Skin of body (tissue), 1 donor: ENCODE measurements at regions not wholly inside any gene's neighbourhood (a gene's known extent, or its start where the extent isn't known, plus 50 kb on each side); places are given as distances from the start of the nearest gene placed in this dataset.
"Not testable (repeated sequence)": the region's sequence is repeated elsewhere in the genome, so short reads cannot be mapped to it uniquely, and the experiment has no call there.

Source experiments
- DNase-seq: peaks from one replicate; lab custom pipeline; 2025; lab: John Stamatoyannopoulos, UW

- no peak for DNase-seq
Measured at GRCh38 chr5:99068944-99069650, 140.3 kb upstream of the CHD1 start.

- DNase-seq: no peak
Measured at GRCh38 chr5:99063737-99064136, 134.9 kb upstream of the CHD1 start.

DNA sequence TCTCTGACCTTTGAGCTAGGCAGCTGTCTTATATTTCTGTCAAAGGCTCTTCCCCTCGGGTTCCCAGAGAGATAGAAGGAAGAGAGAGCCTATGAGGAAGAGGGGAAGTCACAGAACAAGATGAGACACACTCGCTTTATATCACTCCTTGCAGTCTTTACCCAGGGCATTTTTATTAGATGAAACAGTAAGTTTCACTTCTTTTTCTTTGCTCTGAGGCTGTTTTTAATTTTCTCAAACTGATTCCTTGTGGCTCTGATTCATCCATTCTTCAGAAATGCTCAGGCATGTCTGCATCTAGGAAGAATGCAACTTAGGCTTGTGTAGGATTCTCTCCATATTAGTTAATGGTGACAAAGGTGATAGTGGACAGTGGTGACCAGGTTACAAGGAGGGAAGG lies 132.9 kb upstream of the CHD1 start:
- no peak for DNase-seq

DNA sequence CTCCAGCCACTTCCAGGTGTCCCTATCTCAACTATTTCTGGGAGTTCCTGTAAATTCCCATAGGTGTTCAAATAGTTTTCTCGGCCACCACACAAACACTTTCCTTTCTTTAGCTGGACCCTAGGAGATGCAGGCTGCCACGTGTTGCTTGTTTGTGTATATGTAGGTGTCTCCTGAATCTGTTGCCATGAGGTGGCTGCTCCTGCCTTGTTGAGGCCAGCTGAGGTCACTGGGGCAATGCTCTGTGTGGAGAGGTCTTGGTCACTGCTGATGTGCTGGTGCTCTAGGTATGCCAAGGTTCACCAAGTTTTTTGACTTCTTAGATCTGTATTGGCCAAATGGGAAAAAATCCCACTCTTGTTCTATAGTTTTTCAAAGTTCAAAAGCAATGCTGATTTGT lies 132.5 kb upstream of the CHD1 start:
- no peak for DNase-seq

GRCh38 chr5:99060306-99061261 lies 131.8 kb upstream of the CHD1 start:
- DNase-seq: peak; percentile 38

- no peak for DNase-seq
Measured at GRCh38 chr5:99059685-99060084, 130.9 kb upstream of the CHD1 start.

GRCh38 chr5:99058466-99058865 lies 129.7 kb upstream of the CHD1 start:
- DNase-seq: no peak

DNA sequence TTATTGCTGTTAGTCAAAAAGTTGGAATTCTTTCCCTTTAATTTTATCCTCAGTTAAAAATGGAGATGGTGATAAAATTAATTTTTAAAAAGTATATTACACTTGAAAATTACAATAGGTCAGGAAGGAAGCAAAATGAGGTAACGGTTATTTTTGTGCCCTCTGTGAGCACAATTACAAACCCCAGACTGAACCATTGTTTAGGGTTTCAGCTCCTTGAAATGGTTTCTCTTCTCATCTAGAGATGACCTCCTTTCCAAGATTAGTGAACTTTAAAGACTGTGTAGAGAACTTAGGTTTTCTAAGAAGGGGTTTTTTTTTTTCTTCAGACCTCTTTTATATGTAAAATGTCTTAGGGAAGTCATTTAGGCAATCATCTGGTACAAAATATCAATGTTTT lies 126.2 kb upstream of the CHD1 start:
- no peak for DNase-seq

GRCh38 chr5:99045871-99046270 lies 117.1 kb upstream of the CHD1 start:
- no peak for DNase-seq

- DNase-seq: not testable (repeated sequence)
Measured at GRCh38 chr5:99043257-99043656, 114.5 kb upstream of the CHD1 start.

- no peak for DNase-seq
Measured at GRCh38 chr5:99037668-99038067, 108.9 kb upstream of the CHD1 start.

DNA sequence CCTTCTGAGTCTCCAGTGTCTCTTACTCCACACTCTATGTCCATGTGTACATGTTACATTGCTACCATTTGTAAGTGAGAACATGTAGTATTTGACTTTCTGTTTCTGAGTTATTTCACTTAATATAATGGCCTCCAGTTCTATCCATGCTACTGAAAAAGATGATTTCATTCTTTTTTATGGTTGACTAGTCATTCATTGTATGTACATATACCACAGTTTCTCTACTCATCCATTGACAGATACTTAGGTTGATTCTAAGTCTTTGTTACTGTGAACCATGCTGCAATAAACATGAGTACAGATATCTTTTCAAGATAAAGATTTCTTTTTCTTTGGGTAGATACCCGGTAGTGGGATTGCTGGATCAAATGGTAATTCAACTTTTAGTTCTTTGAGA lies 107.1 kb upstream of the CHD1 start:
- no peak for DNase-seq

- no peak for DNase-seq
Measured at GRCh38 chr5:99034336-99034735, 105.5 kb upstream of the CHD1 start.

GRCh38 chr5:99033014-99033900 lies 104.5 kb upstream of the CHD1 start:
- no peak for DNase-seq

DNA sequence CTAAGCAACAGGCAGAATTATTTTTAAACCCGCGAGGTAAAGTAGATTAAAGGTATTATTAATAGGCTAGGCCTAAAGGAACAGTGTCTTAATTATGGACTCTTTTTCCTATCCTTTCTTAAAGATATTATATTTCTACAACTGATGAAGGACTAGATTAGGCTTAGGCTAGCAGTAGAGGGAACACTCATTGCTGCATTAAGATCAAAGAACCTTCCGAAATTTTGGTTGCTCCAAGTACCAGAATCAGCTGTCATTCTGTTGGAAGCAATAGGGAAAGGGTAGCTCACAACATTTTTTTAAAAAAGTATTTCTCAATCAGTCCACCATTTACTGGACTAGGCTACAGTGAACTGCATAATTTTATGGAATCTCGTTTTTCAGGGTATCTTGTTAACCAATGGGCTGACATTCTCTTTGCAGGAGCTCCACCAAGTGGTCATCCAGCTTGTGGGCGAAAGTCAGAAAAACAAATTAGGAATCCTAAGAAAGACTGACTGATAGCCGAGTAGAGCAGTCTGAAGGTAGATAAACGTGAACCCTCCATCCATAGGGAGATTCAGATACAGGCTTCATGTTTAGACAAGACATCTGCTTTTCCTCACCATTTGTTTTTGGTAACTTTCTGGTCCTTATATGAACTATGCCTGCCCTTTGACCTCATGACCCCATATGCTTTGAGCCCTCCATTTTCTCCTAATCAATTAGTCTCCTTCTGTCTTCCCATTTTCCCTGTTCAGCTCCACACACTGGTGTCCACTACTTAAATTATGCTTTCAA lies 103.6 kb upstream of the CHD1 start:
- DNase-seq: peak; percentile 73

DNA sequence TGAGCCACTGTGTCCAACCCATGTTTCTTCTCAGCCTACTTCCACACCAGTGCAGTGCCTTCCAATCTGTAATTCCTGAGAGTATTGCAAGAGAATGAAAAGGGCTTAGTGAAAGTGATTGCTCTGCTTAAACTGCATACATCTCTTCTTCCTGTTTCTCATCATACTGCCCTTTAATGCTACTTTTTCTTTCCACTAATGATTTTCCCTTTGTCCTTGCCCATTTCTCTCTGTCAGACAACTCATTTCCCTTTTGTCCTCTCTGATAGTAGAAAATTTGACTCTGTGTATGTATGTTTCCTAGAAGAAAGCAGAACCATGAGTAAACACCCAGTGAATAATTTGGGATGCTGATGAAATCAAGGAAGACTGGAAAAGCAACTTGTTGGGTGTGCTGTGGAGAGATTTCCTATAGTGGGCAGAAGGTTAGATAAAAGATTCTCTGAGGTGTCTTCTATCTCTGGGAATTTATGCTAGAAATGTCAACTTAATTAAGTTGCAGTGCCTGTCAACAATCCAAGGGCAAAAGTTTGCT lies 102.2 kb upstream of the CHD1 start:
- no peak for DNase-seq

- no peak for DNase-seq
Measured at GRCh38 chr5:99029172-99029571, 100.4 kb upstream of the CHD1 start.

- DNase-seq: not testable (repeated sequence)
Measured at GRCh38 chr5:99028170-99028569, 99.4 kb upstream of the CHD1 start.

GRCh38 chr5:99025298-99026045 lies 96.7 kb upstream of the CHD1 start:
- DNase-seq: no peak

- DNase-seq: no peak
Measured at GRCh38 chr5:99023330-99023729, 94.5 kb upstream of the CHD1 start.
